Natural killer cell (primary cell): ENCODE measurements at regions not wholly inside any gene's neighbourhood (a gene's known extent, or its start where the extent isn't known, plus 50 kb on each side); places are given as distances from the start of the nearest gene placed in this dataset.

ENCODE experiments used
- ATAC-seq, 3 donors: fragments of 150-1000 bp in 2 of 3; fragments of 200-7000 bp in 1 of 3; cut with Tn5 transposase; 1 replicate in 1 of 3; 2 replicates in 2 of 3; pipeline ENCODE4 v1.10.0; 2021; ENCODE audit warnings: mild to moderate bottlenecking in 2 of 3, moderate library complexity in 2 of 3
- DNase-seq, 2 donors: peaks; one replicate each; pipeline versions ENCODE4 v3.0.0 to v3.0.0-alpha.2; 2013 to 2021; ENCODE audit warnings: mixed read lengths in 1 of 2
- H3K27ac ChIP-seq: one replicate; pipeline ENCODE4 v1.5.1; 2013; ENCODE audit warnings: mild to moderate bottlenecking, low read length
- H3K27me3 ChIP-seq: one replicate; pipeline ENCODE4 v1.6.1; 2013; ENCODE audit warnings: low read length; ENCODE audit not compliant: control insufficient read depth, insufficient read depth
- H3K36me3 ChIP-seq: one replicate; pipeline ENCODE4 v1.6.1; 2013; ENCODE audit warnings: low read length; ENCODE audit not compliant: control insufficient read depth, insufficient read depth
- H3K4me1 ChIP-seq: one replicate; pipeline ENCODE4 v1.6.1; 2013; ENCODE audit warnings: low read length; ENCODE audit not compliant: control insufficient read depth, insufficient read depth
- H3K4me3 ChIP-seq: one replicate; pipeline ENCODE4 v1.5.1; 2013; ENCODE audit warnings: low read length
- H3K9me3 ChIP-seq: one replicate; pipeline ENCODE4 v1.6.1; 2013; ENCODE audit warnings: low read length; ENCODE audit not compliant: control insufficient read depth, insufficient read depth
- H3K27ac Mint-ChIP-seq, 2 donors: one replicate each; pipeline ENCODE4 v1.8.0; 2022; ENCODE audit warnings: mild to moderate bottlenecking in 2 of 2, mixed read lengths in 2 of 2, moderate library complexity in 1 of 2
- H3K27me3 Mint-ChIP-seq, 2 donors: one replicate each; pipeline ENCODE4 v1.8.0; 2022; ENCODE audit warnings: low read depth in 2 of 2, mixed read lengths in 2 of 2
- H3K36me3 Mint-ChIP-seq: one replicate; pipeline ENCODE4 v1.8.0; 2022; ENCODE audit warnings: mixed read lengths
- H3K4me1 Mint-ChIP-seq, 2 donors: one replicate each; pipeline ENCODE4 v1.8.0; 2022; ENCODE audit warnings: mixed read lengths in 2 of 2
- H3K4me3 Mint-ChIP-seq: one replicate; pipeline ENCODE4 v1.8.0; 2022; ENCODE audit warnings: mild to moderate bottlenecking, moderate library complexity, mixed read lengths
- H3K9me3 Mint-ChIP-seq, 2 donors: one replicate each; pipeline ENCODE4 v1.8.0; 2022; ENCODE audit warnings: mixed read lengths in 2 of 2
- WGBS: methylation state at CpG from one replicate; pipeline ENCODE4 v1.1.7; 2013; ENCODE audit warnings: missing lambda C conversion rate; ENCODE audit not compliant: insufficient coverage; 5-methylcytosine and 5-hydroxymethylcytosine counted together
- intact Hi-C: fragments of 100-400 bp; cut with micrococcal nuclease; formaldehyde crosslinking; loops from one replicate; pipeline ENCODE4 v1.14.2; 2022
- TF ChIP-seq, protein P1 (sequence below): fragments of 200-600 bp; IDR thresholded peaks from one replicate; pipeline ENCODE4 v1.8.0; 2022; ENCODE audit warnings: antibody characterized with exemption

DNA sequence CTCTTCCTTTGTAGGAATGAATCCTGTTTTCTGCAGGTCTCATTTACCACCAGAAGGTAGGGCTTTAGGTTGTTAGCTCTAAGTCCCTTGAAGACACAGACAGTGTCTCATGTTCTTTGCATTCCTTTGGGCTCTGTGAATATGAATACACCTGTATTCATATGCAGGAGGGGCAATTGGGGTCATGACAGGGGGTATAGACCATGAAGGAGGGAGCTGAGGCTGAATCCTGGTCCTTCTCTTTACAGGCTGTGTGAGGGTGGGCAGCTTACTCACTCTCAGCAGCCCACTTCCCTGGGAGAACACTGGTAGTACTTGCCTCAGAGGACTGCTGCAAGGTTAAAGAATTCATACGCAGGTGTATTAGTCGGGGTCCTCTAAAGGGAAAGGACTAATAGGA lies 267.2 kb upstream of the MGMT start:
- ATAC-seq (no peak), DNase-seq (no peak)
- no peaks in the 10 kb centered on the region for H3K4me1 Mint-ChIP-seq
- TF ChIP-seq, protein P1, sequence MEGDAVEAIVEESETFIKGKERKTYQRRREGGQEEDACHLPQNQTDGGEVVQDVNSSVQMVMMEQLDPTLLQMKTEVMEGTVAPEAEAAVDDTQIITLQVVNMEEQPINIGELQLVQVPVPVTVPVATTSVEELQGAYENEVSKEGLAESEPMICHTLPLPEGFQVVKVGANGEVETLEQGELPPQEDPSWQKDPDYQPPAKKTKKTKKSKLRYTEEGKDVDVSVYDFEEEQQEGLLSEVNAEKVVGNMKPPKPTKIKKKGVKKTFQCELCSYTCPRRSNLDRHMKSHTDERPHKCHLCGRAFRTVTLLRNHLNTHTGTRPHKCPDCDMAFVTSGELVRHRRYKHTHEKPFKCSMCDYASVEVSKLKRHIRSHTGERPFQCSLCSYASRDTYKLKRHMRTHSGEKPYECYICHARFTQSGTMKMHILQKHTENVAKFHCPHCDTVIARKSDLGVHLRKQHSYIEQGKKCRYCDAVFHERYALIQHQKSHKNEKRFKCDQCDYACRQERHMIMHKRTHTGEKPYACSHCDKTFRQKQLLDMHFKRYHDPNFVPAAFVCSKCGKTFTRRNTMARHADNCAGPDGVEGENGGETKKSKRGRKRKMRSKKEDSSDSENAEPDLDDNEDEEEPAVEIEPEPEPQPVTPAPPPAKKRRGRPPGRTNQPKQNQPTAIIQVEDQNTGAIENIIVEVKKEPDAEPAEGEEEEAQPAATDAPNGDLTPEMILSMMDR: no peak
- H3K27ac ChIP-seq: no peak overlapping the region
- no peaks in the 10 kb centered on the region for H3K36me3 ChIP-seq
- H3K27ac Mint-ChIP-seq: no peak overlapping the region
- no peaks in the 10 kb centered on the region for H3K27me3 ChIP-seq
- peaks cover 7 to 8% of the 10 kb centered on the region in 2 donors for H3K27me3 Mint-ChIP-seq
- H3K4me3 Mint-ChIP-seq: no peak overlapping the region
- no peaks in the 10 kb centered on the region for H3K9me3 Mint-ChIP-seq
- H3K9me3 ChIP-seq: no peaks in the 10 kb centered on the region
- WGBS: 71% methylated on average over 2 of the region's 2 CpGs
- intact Hi-C loops: no loop called here
- H3K36me3 Mint-ChIP-seq: no peaks in the 10 kb centered on the region
- H3K4me1 ChIP-seq: no peaks in the 10 kb centered on the region
- H3K4me3 ChIP-seq: no peak overlapping the region

DNA sequence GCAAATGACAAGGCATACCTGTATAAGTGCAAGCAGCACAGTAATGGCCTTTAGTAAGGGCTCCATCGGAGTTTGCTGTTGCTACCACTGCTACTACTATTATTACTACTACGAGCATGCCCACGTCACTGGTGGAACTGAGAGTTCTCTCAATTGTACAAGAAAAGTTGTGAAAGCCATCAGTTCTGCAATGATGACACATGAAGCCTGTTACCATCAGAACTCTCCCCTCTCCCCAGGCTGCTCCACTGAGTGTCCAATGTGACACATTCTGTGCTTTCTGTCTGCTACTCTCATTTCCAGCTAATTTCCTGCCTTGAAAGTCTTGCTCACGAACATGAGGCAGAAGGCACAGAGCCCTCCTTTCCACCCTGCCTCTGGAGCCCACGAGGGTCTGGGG lies 263.2 kb upstream of the MGMT start:
- 82% methylated on average over 5 of the region's 5 CpGs for WGBS
- no peak overlapping the region for H3K27ac ChIP-seq
- no peak overlapping the region for H3K27ac Mint-ChIP-seq

GRCh38 chr10:129207297-129207696 lies 259.7 kb upstream of the MGMT start:
- H3K4me3 ChIP-seq: no peak overlapping the region
- no peaks in the 10 kb centered on the region for H3K36me3 Mint-ChIP-seq
- H3K4me1 ChIP-seq: no peaks in the 10 kb centered on the region
- ATAC-seq: no peak
- H3K27ac ChIP-seq: no peak overlapping the region
- intact Hi-C loops: no loop called here
- H3K4me1 Mint-ChIP-seq: no peaks in the 10 kb centered on the region
- DNase-seq: no peak
- H3K4me3 Mint-ChIP-seq: no peak overlapping the region
- no peaks in the 10 kb centered on the region for H3K27me3 ChIP-seq
- TF ChIP-seq, protein P1: no peak
- no peaks in the 10 kb centered on the region for H3K36me3 ChIP-seq
- no peak overlapping the region for H3K27ac Mint-ChIP-seq
- peaks cover 0 to 39% of the 10 kb centered on the region in 2 donors for H3K27me3 Mint-ChIP-seq
- no peaks in the 10 kb centered on the region for H3K9me3 ChIP-seq
- H3K9me3 Mint-ChIP-seq: no peaks in the 10 kb centered on the region
- 97% methylated on average over 19 of the region's 19 CpGs for WGBS

More for the DNA sequence above, 263.2 kb upstream of the MGMT start:
- Mint-ChIP-seq H3K4me1 (no peaks in the 10 kb centered on the region), H3K9me3 (no peaks in the 10 kb centered on the region), H3K36me3 (no peaks in the 10 kb centered on the region), H3K27me3 (peaks cover 4 to 22% of the 10 kb centered on the region in 2 donors), H3K4me3 (no peak overlapping the region)
- TF ChIP-seq, protein P1: no peak
- DNase-seq (no peak), ATAC-seq (no peak)
- intact Hi-C loops: no loop called here
- Histone ChIP-seq H3K9me3 (no peaks in the 10 kb centered on the region), H3K4me1 (no peaks in the 10 kb centered on the region), H3K27me3 (no peaks in the 10 kb centered on the region), H3K4me3 (no peak overlapping the region), H3K36me3 (no peaks in the 10 kb centered on the region)

DNA sequence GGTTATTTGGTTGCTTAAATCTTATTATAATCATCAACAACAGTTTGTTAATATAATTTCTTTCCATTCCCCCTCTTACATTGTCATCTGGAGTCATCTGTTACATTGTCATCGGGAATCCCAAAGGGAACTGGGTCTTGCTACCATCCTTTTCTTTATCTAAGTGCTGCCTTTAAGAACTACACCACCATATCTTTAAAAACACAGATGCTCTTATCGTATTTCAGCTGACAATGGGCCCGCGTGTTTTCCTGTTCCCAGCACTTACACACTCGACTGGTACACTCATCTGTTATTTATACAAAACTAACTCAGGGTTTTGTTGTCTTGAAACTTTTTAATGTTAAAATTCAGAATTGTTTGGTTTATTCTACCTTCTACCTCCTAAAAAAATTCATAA lies 256.2 kb upstream of the MGMT start:
- no peaks in the 10 kb centered on the region for H3K9me3 ChIP-seq
- no peak overlapping the region for H3K4me3 ChIP-seq
- peaks cover 5 to 32% of the 10 kb centered on the region in 2 donors for H3K27me3 Mint-ChIP-seq
- H3K27ac ChIP-seq: no peak overlapping the region
- no peaks in the 10 kb centered on the region for H3K36me3 Mint-ChIP-seq
- no peaks in the 10 kb centered on the region for H3K27me3 ChIP-seq
- no peaks in the 10 kb centered on the region for H3K36me3 ChIP-seq
- ATAC-seq (no peak), DNase-seq (no peak)
- H3K4me1 ChIP-seq: no peaks in the 10 kb centered on the region
- H3K9me3 Mint-ChIP-seq: peaks cover 0 to 2% of the 10 kb centered on the region in 2 donors
- TF ChIP-seq, protein P1: no peak
- no peak overlapping the region for H3K4me3 Mint-ChIP-seq
- intact Hi-C loops: no loop called here
- H3K27ac Mint-ChIP-seq: no peak overlapping the region
- H3K4me1 Mint-ChIP-seq: no peaks in the 10 kb centered on the region
- 71% methylated on average over 4 of the region's 5 CpGs for WGBS
